ENCODE measurements at regions not wholly inside any gene's neighbourhood (a gene's known extent, or its start where the extent isn't known, plus 50 kb on each side); places are given as distances from the start of the nearest gene placed in this dataset.

- TF ChIP-seq CREB1 (CRISPR knock-in tag; IDR thresholded peaks at IDR 0.05; ENCODE audit: low read depth) (no peak), EZH2phosphoT487 (IDR thresholded peaks at IDR 0.05; ENCODE audit: unreplicated experiment) (no peak), POLR2AphosphoS5 (IDR thresholded peaks at IDR 0.05; ENCODE audit: low read depth) (no peak), ZNF331 (CRISPR knock-in tag; IDR thresholded peaks at IDR 0.05; ENCODE audit: low read depth) (no peak)
- TF ChIP-seq, protein P1, sequence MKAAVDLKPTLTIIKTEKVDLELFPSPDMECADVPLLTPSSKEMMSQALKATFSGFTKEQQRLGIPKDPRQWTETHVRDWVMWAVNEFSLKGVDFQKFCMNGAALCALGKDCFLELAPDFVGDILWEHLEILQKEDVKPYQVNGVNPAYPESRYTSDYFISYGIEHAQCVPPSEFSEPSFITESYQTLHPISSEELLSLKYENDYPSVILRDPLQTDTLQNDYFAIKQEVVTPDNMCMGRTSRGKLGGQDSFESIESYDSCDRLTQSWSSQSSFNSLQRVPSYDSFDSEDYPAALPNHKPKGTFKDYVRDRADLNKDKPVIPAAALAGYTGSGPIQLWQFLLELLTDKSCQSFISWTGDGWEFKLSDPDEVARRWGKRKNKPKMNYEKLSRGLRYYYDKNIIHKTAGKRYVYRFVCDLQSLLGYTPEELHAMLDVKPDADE (IDR thresholded peaks at IDR 0.05): no peak
These were observed 993.9 kb downstream of the PDHA2 start (continued) for GRCh38 chr4:96833831-96834230.

DNA sequence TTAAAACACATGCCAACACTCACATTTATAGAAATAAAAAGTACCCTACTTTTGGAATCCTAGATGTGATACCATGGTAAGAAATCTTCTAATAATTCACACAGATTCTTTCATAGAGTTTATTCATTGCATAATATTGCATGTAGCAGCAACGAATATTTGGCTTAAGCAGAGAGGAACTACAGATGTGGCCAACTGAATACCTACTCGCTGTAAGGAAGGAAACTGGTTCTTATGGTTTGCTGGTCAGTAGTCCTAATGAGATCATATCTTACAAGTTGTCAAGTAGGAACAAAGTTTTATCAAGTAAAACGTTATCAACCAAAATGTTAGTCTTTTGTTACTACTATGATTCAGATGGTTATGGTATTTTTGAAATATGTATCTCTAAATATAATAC is 996.1 kb downstream of the PDHA2 start:
- H3K4me2 ChIP-seq: no peak overlapping the region
- no peak for TF ChIP-seq EZH2phosphoT487 (IDR thresholded peaks at IDR 0.05; ENCODE audit: unreplicated experiment)
- no peak for TF ChIP-seq STAT1 (IDR thresholded peaks at IDR 0.05; ENCODE audit: unreplicated experiment)
- TF ChIP-seq, protein P2, sequence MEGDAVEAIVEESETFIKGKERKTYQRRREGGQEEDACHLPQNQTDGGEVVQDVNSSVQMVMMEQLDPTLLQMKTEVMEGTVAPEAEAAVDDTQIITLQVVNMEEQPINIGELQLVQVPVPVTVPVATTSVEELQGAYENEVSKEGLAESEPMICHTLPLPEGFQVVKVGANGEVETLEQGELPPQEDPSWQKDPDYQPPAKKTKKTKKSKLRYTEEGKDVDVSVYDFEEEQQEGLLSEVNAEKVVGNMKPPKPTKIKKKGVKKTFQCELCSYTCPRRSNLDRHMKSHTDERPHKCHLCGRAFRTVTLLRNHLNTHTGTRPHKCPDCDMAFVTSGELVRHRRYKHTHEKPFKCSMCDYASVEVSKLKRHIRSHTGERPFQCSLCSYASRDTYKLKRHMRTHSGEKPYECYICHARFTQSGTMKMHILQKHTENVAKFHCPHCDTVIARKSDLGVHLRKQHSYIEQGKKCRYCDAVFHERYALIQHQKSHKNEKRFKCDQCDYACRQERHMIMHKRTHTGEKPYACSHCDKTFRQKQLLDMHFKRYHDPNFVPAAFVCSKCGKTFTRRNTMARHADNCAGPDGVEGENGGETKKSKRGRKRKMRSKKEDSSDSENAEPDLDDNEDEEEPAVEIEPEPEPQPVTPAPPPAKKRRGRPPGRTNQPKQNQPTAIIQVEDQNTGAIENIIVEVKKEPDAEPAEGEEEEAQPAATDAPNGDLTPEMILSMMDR (conservative IDR thresholded peaks at IDR 0.05; ENCODE audit: low read depth in 2 of 2): no peak
- TF ChIP-seq POLR2AphosphoS5 (IDR thresholded peaks at IDR 0.05; ENCODE audit: low read depth): no peak
- TF ChIP-seq NANOG (IDR thresholded peaks at IDR 0.05; ENCODE audit: borderline replicate concordance): no peak
- TF ChIP-seq, protein P1 (IDR thresholded peaks at IDR 0.05): no peak
- TF ChIP-seq ZNF331 (CRISPR knock-in tag; IDR thresholded peaks at IDR 0.05; ENCODE audit: low read depth): no peak
- TF ChIP-seq ZNF462 (CRISPR knock-in tag; IDR thresholded peaks at IDR 0.05): no peak
- TF ChIP-seq, protein P3, sequence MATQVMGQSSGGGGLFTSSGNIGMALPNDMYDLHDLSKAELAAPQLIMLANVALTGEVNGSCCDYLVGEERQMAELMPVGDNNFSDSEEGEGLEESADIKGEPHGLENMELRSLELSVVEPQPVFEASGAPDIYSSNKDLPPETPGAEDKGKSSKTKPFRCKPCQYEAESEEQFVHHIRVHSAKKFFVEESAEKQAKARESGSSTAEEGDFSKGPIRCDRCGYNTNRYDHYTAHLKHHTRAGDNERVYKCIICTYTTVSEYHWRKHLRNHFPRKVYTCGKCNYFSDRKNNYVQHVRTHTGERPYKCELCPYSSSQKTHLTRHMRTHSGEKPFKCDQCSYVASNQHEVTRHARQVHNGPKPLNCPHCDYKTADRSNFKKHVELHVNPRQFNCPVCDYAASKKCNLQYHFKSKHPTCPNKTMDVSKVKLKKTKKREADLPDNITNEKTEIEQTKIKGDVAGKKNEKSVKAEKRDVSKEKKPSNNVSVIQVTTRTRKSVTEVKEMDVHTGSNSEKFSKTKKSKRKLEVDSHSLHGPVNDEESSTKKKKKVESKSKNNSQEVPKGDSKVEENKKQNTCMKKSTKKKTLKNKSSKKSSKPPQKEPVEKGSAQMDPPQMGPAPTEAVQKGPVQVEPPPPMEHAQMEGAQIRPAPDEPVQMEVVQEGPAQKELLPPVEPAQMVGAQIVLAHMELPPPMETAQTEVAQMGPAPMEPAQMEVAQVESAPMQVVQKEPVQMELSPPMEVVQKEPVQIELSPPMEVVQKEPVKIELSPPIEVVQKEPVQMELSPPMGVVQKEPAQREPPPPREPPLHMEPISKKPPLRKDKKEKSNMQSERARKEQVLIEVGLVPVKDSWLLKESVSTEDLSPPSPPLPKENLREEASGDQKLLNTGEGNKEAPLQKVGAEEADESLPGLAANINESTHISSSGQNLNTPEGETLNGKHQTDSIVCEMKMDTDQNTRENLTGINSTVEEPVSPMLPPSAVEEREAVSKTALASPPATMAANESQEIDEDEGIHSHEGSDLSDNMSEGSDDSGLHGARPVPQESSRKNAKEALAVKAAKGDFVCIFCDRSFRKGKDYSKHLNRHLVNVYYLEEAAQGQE (IDR thresholded peaks at IDR 0.05; ENCODE audit: unreplicated experiment): no peak
- no peak for TF ChIP-seq EZH2 (IDR thresholded peaks at IDR 0.05; ENCODE audit: low read depth, unreplicated experiment)

More for the DNA sequence above, 996.1 kb downstream of the PDHA2 start:
- H3K4me1 Mint-ChIP-seq: peaks cover 4% of the 10 kb centered on the region; the same call in 1 of the 3 replicates
- Histone ChIP-seq H2AFZ (no peak overlapping the region), H3F3A (replicated peaks; ENCODE audit: low read depth) (no peaks in the 10 kb centered on the region), H3K27me3 (ENCODE audit: insufficient read depth) (no peaks in the 10 kb centered on the region), H3K27ac (ENCODE audit: low read depth) (no peak overlapping the region), H3K79me2 (replicated peaks; ENCODE audit: insufficient read depth) (no peaks in the 10 kb centered on the region), H3K4me3 (no peak overlapping the region), H4K20me1 (replicated peaks; ENCODE audit: insufficient read depth) (no peaks in the 10 kb centered on the region), H3K4me1 (ENCODE audit: insufficient read depth) (no peaks in the 10 kb centered on the region), H3K36me3 (ENCODE audit: insufficient read depth) (no peaks in the 10 kb centered on the region), H3K9me2 (ENCODE audit: insufficient read depth) (no peaks in the 10 kb centered on the region)
- no peak overlapping the region for H3K27ac Mint-ChIP-seq
- no peak overlapping the region for H3K4me3 Mint-ChIP-seq
- H3K9me3 Mint-ChIP-seq: no peaks in the 10 kb centered on the region
- no peak for DNase-seq (ENCODE audit: low spot score)
- no peaks in the 10 kb centered on the region for H3K27me3 Mint-ChIP-seq (ENCODE audit: insufficient read depth, low read depth, poor library complexity)
- H3K36me3 Mint-ChIP-seq (ENCODE audit: low read depth): no peaks in the 10 kb centered on the region
- no peak for ATAC-seq

Measured in GM23338 (cell line).